NCI-H82 treated with DMSO at 0.1 percent for 48 hours (cell line): ENCODE measurements at regions not wholly inside any gene's neighbourhood (a gene's known extent, or its start where the extent isn't known, plus 50 kb on each side); places are given as distances from the start of the nearest gene placed in this dataset.

Experiments
- DNase-seq: peaks from one replicate; lab custom pipeline; 2025; ENCODE audit not compliant: unreplicated experiment; lab: John Stamatoyannopoulos, UW

GRCh38 chr10:112871021-112871420 lies 79.0 kb upstream of the TCF7L2 start:
- no peak for DNase-seq

- no peak for DNase-seq
These were observed 77.3 kb upstream of the TCF7L2 start for GRCh38 chr10:112872728-112873127.

GRCh38 chr10:112873541-112873940 lies 76.5 kb upstream of the TCF7L2 start:
- DNase-seq = no peak

GRCh38 chr10:112874982-112875381 lies 75.1 kb upstream of the TCF7L2 start:
- no peak for DNase-seq

GRCh38 chr10:112875476-112876267 lies 74.4 kb upstream of the TCF7L2 start:
- DNase-seq = no peak

GRCh38 chr10:112880633-112881530 lies 69.2 kb upstream of the TCF7L2 start:
- no peak for DNase-seq

- DNase-seq = no peak
These were observed 66.5 kb upstream of the TCF7L2 start for GRCh38 chr10:112883360-112884178.

GRCh38 chr10:112884179-112884504 lies 65.9 kb upstream of the TCF7L2 start:
- DNase-seq = no peak

GRCh38 chr10:112886463-112886862 lies 63.6 kb upstream of the TCF7L2 start:
- DNase-seq = no peak

- no peak for DNase-seq
These were observed 62.1 kb upstream of the TCF7L2 start for GRCh38 chr10:112887968-112888367.

- DNase-seq = no peak
These were observed 54.8 kb upstream of the TCF7L2 start for GRCh38 chr10:112895292-112895691.

- no peak for DNase-seq
These were observed 53.8 kb upstream of the TCF7L2 start for GRCh38 chr10:112896273-112896672.

- DNase-seq = no peak
These were observed 53.3 kb upstream of the TCF7L2 start for GRCh38 chr10:112896722-112897121.

- DNase-seq = peak; percentile 16
These were observed 51.3 kb upstream of the TCF7L2 start for GRCh38 chr10:112898540-112899390.

- DNase-seq = no peak
These were observed 50.5 kb upstream of the TCF7L2 start for GRCh38 chr10:112899391-112900065.
